H9 (cell line): ENCODE measurements at regions not wholly inside any gene's neighbourhood (a gene's known extent, or its start where the extent isn't known, plus 50 kb on each side); places are given as distances from the start of the nearest gene placed in this dataset.

Experiments used
- DNase-seq: peaks from one replicate; pipeline ENCODE4 v3.0.0-alpha.2; 2017
- H2AFZ ChIP-seq: one replicate; pipeline ENCODE4 v1.6.1; 2013; ENCODE audit warnings: mild to moderate bottlenecking, low read length, control low read depth, moderate library complexity
- H2AK5ac ChIP-seq: 2 replicates; pipeline ENCODE4 v1.6.1; 2013; ENCODE audit warnings: low read length, control low read depth, mixed read lengths; ENCODE audit not compliant: insufficient read length
- H2BK120ac ChIP-seq: one replicate; pipeline ENCODE4 v1.6.1; 2013; ENCODE audit warnings: low read depth, mild to moderate bottlenecking, low read length, control low read depth, inconsistent platforms; ENCODE audit not compliant: poor library complexity, severe bottlenecking
- H2BK12ac ChIP-seq: 2 replicates; pipeline ENCODE4 v1.6.1; 2013; ENCODE audit warnings: low read length, control low read depth, mixed read lengths, low read depth; ENCODE audit not compliant: insufficient read length
- H2BK15ac ChIP-seq: 2 replicates; pipeline ENCODE4 v1.6.1; 2013; ENCODE audit warnings: low read depth, low read length, control low read depth
- H2BK20ac ChIP-seq: one replicate; pipeline ENCODE4 v1.6.1; 2013; ENCODE audit warnings: low read depth, mild to moderate bottlenecking, low read length, control low read depth, inconsistent platforms; ENCODE audit not compliant: poor library complexity, severe bottlenecking
- H2BK5ac ChIP-seq: 2 replicates; pipeline ENCODE4 v1.6.1; 2013; ENCODE audit warnings: low read length, control low read depth, mixed read lengths; ENCODE audit not compliant: insufficient read length
- H3K14ac ChIP-seq: 2 replicates; pipeline ENCODE4 v1.6.1; 2013; ENCODE audit warnings: low read length, control low read depth; ENCODE audit not compliant: insufficient read depth
- H3K18ac ChIP-seq: 2 replicates; pipeline ENCODE4 v1.6.1; 2013; ENCODE audit warnings: low read depth, mild to moderate bottlenecking, mixed read lengths, low read length, control low read depth; ENCODE audit not compliant: insufficient read length
- H3K23ac ChIP-seq: 2 replicates; pipeline ENCODE4 v1.6.1; 2013; ENCODE audit warnings: low read length, control low read depth, mixed read lengths, low read depth; ENCODE audit not compliant: insufficient read length
- H3K23me2 ChIP-seq: 2 replicates; pipeline ENCODE4 v1.6.1; 2013; ENCODE audit warnings: low read depth, mild to moderate bottlenecking, mixed read lengths, low read length, control low read depth; ENCODE audit not compliant: insufficient read length, poor library complexity, severe bottlenecking
- H3K27ac ChIP-seq: 2 replicates; pipeline ENCODE4 v1.5.1; 2013; ENCODE audit warnings: low read length, control low read depth, mixed read lengths, low read depth; ENCODE audit not compliant: insufficient read length
- H3K27me3 ChIP-seq: 2 replicates; pipeline ENCODE4 v1.6.1; 2013; ENCODE audit warnings: low read length, control low read depth, inconsistent platforms; ENCODE audit not compliant: insufficient read depth
- H3K4ac ChIP-seq: 2 replicates; pipeline ENCODE4 v1.6.1; 2013; ENCODE audit warnings: low read depth, mild to moderate bottlenecking, control low read depth, inconsistent platforms, low read length, moderate library complexity
- H3K4me1 ChIP-seq: 2 replicates; pipeline ENCODE4 v1.6.1; 2013; ENCODE audit warnings: low read length, control low read depth, inconsistent platforms; ENCODE audit not compliant: insufficient read depth
- H3K4me2 ChIP-seq: 2 replicates; pipeline ENCODE4 v1.6.1; 2013; ENCODE audit warnings: low read length, control low read depth, mixed read lengths; ENCODE audit not compliant: insufficient read length, insufficient read depth
- H3K56ac ChIP-seq: 2 replicates; pipeline ENCODE4 v1.6.1; 2013; ENCODE audit warnings: low read depth, mild to moderate bottlenecking, mixed read lengths, low read length, control low read depth; ENCODE audit not compliant: insufficient read length
- H3K79me1 ChIP-seq: 2 replicates; pipeline ENCODE4 v1.6.1; 2013; ENCODE audit warnings: low read depth, mild to moderate bottlenecking, moderate library complexity, low read length, control low read depth, inconsistent platforms; ENCODE audit not compliant: insufficient read depth, poor library complexity, severe bottlenecking
- H3K79me2 ChIP-seq: 2 replicates; pipeline ENCODE4 v1.6.1; 2013; ENCODE audit warnings: low read length, control low read depth, inconsistent platforms; ENCODE audit not compliant: insufficient read depth
- H3K9ac ChIP-seq: 2 replicates; pipeline ENCODE4 v1.6.1; 2013; ENCODE audit warnings: low read length, control low read depth, mixed read lengths; ENCODE audit not compliant: insufficient read length; ENCODE audit errors: extremely low read depth
- H3K9me3 ChIP-seq: one replicate; pipeline ENCODE4 v1.6.1; 2013; ENCODE audit warnings: low read depth, low read length, inconsistent platforms; ENCODE audit not compliant: control insufficient read depth
- H3T11ph ChIP-seq: one replicate; pipeline ENCODE4 v1.6.1; 2013; ENCODE audit warnings: mild to moderate bottlenecking, low read length, control low read depth, inconsistent platforms
- H4K20me1 ChIP-seq: one replicate; pipeline ENCODE4 v1.6.1; 2013; ENCODE audit not compliant: control insufficient read depth, insufficient read length, insufficient read depth
- H4K5ac ChIP-seq: 2 replicates; pipeline ENCODE4 v1.6.1; 2013; ENCODE audit warnings: low read depth, mild to moderate bottlenecking, mixed read lengths, low read length, control low read depth; ENCODE audit not compliant: insufficient read length
- H4K8ac ChIP-seq: replicated peaks from 2 replicates; pipeline ENCODE4 v1.6.1; 2013; ENCODE audit warnings: low read length, control low read depth, mixed read lengths, low read depth; ENCODE audit not compliant: insufficient read length
- H4K91ac ChIP-seq: 2 replicates; pipeline ENCODE4 v1.6.1; 2013; ENCODE audit warnings: low read depth, mild to moderate bottlenecking, moderate library complexity, mixed read lengths, low read length, control low read depth; ENCODE audit not compliant: insufficient read length
- H3K27ac Mint-ChIP-seq, 3 experiments: 2 replicates in 2 of 3; 3 replicates in 1 of 3; pipeline ENCODE4 v1.8.0; 2020 to 2021; ENCODE audit warnings: mixed read lengths in 3 of 3, mild to moderate bottlenecking in 1 of 3, moderate library complexity in 1 of 3
- H3K27me3 Mint-ChIP-seq: 2 replicates; pipeline ENCODE4 v1.8.0; 2021; ENCODE audit warnings: low read depth, mild to moderate bottlenecking, moderate library complexity, mixed read lengths
- H3K36me3 Mint-ChIP-seq, 3 experiments: 2 replicates in 2 of 3; 3 replicates in 1 of 3; pipeline ENCODE4 v1.8.0; 2020 to 2021; ENCODE audit warnings: low read depth in 3 of 3, mixed read lengths in 3 of 3; ENCODE audit not compliant: insufficient read depth in 1 of 3
- H3K4me1 Mint-ChIP-seq, 2 experiments: 2 replicates each; pipeline ENCODE4 v1.8.0; 2020; ENCODE audit warnings: mixed read lengths in 2 of 2
- H3K4me3 Mint-ChIP-seq, 2 experiments: 2 replicates in 1 of 2; 3 replicates in 1 of 2; pipeline ENCODE4 v1.8.0; 2020 to 2021; ENCODE audit warnings: mild to moderate bottlenecking in 2 of 2, mixed read lengths in 2 of 2, moderate library complexity in 1 of 2
- H3K9me3 Mint-ChIP-seq, 2 experiments: 2 replicates in 1 of 2; 3 replicates in 1 of 2; pipeline ENCODE4 v1.8.0; 2020; ENCODE audit warnings: mild to moderate bottlenecking in 2 of 2, mixed read lengths in 2 of 2, moderate library complexity in 1 of 2
- WGBS: extraction: QIAGEN DNeasy Blood & Tissue Kit; methylation state at CpG from one replicate; pipeline ENCODE4 v1.1.7; 2013; ENCODE audit warnings: missing lambda C conversion rate, low lambda C conversion rate, mixed read lengths; ENCODE audit not compliant: insufficient read length; ENCODE audit errors: extremely low coverage; 5-methylcytosine and 5-hydroxymethylcytosine counted together
- TF ChIP-seq, protein P1 (sequence below): fragments of 200-600 bp; sonication (generic); conservative IDR thresholded peaks from 3 replicates; pipeline ENCODE4 v1.8.0; 2021; ENCODE audit warnings: antibody characterized with exemption, mild to moderate bottlenecking

DNA sequence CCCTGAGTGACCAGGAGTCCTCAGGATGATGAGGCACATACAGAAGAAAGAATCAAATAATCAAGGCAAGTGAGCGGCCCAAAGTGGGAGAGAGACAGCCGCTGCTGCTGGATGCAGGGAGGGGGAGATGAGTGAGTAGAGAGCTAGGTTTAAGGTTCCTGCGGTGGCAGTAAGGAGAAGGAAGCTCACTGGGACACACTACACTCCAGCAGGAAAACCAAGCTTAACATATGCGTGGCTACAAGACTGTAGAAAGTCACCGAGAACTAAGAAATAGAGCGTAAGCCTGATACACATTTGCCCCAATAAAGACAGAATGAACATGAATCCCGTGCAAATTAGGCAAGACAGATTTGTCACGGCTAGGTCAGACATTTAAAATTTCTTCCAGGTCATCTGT lies 470.2 kb downstream of the KDM4C start:
- Histone ChIP-seq H2AK5ac (no peak overlapping the region), H2AFZ (no peak overlapping the region)
- no peaks in the 10 kb centered on the region for H3K36me3 Mint-ChIP-seq

More for the DNA sequence above, 470.2 kb downstream of the KDM4C start:
- H3K79me2 ChIP-seq = no peaks in the 10 kb centered on the region
- H3K4me1 ChIP-seq = no peaks in the 10 kb centered on the region
- no peak overlapping the region for H3K18ac ChIP-seq
- H2BK15ac ChIP-seq = no peak overlapping the region
- no peaks in the 10 kb centered on the region for H3K9me3 ChIP-seq
- no peak overlapping the region for H3K9ac ChIP-seq
- no peak overlapping the region for H3K27ac Mint-ChIP-seq
- H3K27me3 ChIP-seq = no peaks in the 10 kb centered on the region; the same call in 1 of the 2 replicates
- H3K4me1 Mint-ChIP-seq = peaks cover 7 to 15% of the 10 kb centered on the region in 2 experiments
- H4K20me1 ChIP-seq = no peaks in the 10 kb centered on the region
- peaks cover 2% of the 10 kb centered on the region; the same call in 1 of the 2 replicates for H3K27me3 Mint-ChIP-seq
- H2BK120ac ChIP-seq = no peak overlapping the region
- H3K4ac ChIP-seq = no peak overlapping the region
- H3K79me1 ChIP-seq = no peaks in the 10 kb centered on the region
- H3K56ac ChIP-seq = no peak overlapping the region
- no peak overlapping the region for H3T11ph ChIP-seq
- TF ChIP-seq, protein P1, sequence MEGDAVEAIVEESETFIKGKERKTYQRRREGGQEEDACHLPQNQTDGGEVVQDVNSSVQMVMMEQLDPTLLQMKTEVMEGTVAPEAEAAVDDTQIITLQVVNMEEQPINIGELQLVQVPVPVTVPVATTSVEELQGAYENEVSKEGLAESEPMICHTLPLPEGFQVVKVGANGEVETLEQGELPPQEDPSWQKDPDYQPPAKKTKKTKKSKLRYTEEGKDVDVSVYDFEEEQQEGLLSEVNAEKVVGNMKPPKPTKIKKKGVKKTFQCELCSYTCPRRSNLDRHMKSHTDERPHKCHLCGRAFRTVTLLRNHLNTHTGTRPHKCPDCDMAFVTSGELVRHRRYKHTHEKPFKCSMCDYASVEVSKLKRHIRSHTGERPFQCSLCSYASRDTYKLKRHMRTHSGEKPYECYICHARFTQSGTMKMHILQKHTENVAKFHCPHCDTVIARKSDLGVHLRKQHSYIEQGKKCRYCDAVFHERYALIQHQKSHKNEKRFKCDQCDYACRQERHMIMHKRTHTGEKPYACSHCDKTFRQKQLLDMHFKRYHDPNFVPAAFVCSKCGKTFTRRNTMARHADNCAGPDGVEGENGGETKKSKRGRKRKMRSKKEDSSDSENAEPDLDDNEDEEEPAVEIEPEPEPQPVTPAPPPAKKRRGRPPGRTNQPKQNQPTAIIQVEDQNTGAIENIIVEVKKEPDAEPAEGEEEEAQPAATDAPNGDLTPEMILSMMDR = no peak
- DNase-seq = no peak
- no peak overlapping the region for H2BK20ac ChIP-seq
- no peaks in the 10 kb centered on the region for H3K23me2 ChIP-seq
- H4K5ac ChIP-seq = no peak overlapping the region
- no peak overlapping the region for H3K23ac ChIP-seq
- H3K14ac ChIP-seq = no peak overlapping the region
- no peak overlapping the region for H2BK12ac ChIP-seq
- no peaks in the 10 kb centered on the region for H3K9me3 Mint-ChIP-seq
- H2BK5ac ChIP-seq = no peak overlapping the region
- no peak overlapping the region for H3K4me3 Mint-ChIP-seq
- no peak overlapping the region for H4K8ac ChIP-seq
- no peak overlapping the region for H3K27ac ChIP-seq
- no peak overlapping the region for H3K4me2 ChIP-seq
- no peak overlapping the region for H4K91ac ChIP-seq
- no CpG with 5 or more reads among the region's 8 CpGs for WGBS
